ENCODE measurements at regions not wholly inside any gene's neighbourhood (a gene's known extent, or its start where the extent isn't known, plus 50 kb on each side); places are given as distances from the start of the nearest gene placed in this dataset.

- DNase-seq: no peak
These were observed 720.0 kb upstream of the ADAMTS16 start for GRCh38 chr5:4420177-4420576.

- no peak for DNase-seq
These were observed 719.4 kb upstream of the ADAMTS16 start for GRCh38 chr5:4420681-4421080.

GRCh38 chr5:4422247-4422646 lies 717.9 kb upstream of the ADAMTS16 start:
- DNase-seq: no peak

- no peak for DNase-seq
These were observed 715.2 kb upstream of the ADAMTS16 start for GRCh38 chr5:4424895-4425294.

- DNase-seq: no peak
These were observed 699.6 kb upstream of the ADAMTS16 start for GRCh38 chr5:4440536-4440935.

- no peak for DNase-seq
These were observed 697.9 kb upstream of the ADAMTS16 start for GRCh38 chr5:4442221-4442620.

GRCh38 chr5:4447657-4448056 lies 692.5 kb upstream of the ADAMTS16 start:
- no peak for DNase-seq

GRCh38 chr5:4453655-4454054 lies 686.5 kb upstream of the ADAMTS16 start:
- no peak for DNase-seq

GRCh38 chr5:4479426-4479825 lies 660.7 kb upstream of the ADAMTS16 start:
- DNase-seq: no peak

GRCh38 chr5:4480528-4481349 lies 659.4 kb upstream of the ADAMTS16 start:
- DNase-seq: no peak

- DNase-seq: no peak
These were observed 652.5 kb upstream of the ADAMTS16 start for GRCh38 chr5:4487581-4487980.

GRCh38 chr5:4511996-4512656 lies 628.0 kb upstream of the ADAMTS16 start:
- DNase-seq: no peak

GRCh38 chr5:4513381-4513780 lies 626.7 kb upstream of the ADAMTS16 start:
- DNase-seq: no peak

GRCh38 chr5:4514067-4514648 lies 626.0 kb upstream of the ADAMTS16 start:
- no peak for DNase-seq

- no peak for DNase-seq
These were observed 621.0 kb upstream of the ADAMTS16 start for GRCh38 chr5:4518903-4519672.

GRCh38 chr5:4520559-4520958 lies 619.6 kb upstream of the ADAMTS16 start:
- no peak for DNase-seq

- DNase-seq: no peak
These were observed 617.1 kb upstream of the ADAMTS16 start for GRCh38 chr5:4523038-4523437.

GRCh38 chr5:4531756-4532704 lies 608.1 kb upstream of the ADAMTS16 start:
- no peak for DNase-seq

GRCh38 chr5:4532705-4533080 lies 607.4 kb upstream of the ADAMTS16 start:
- DNase-seq: no peak

GRCh38 chr5:4533457-4534105 lies 606.5 kb upstream of the ADAMTS16 start:
- DNase-seq: no peak

- no peak for DNase-seq
These were observed 602.6 kb upstream of the ADAMTS16 start for GRCh38 chr5:4537489-4537888.
